ENCODE measurements at regions not wholly inside any gene's neighbourhood (a gene's known extent, or its start where the extent isn't known, plus 50 kb on each side); places are given as distances from the start of the nearest gene placed in this dataset.

- TF ChIP-seq ZNF451 (CRISPR knock-in tag; IDR thresholded peaks at IDR 0.05) = no peak
- TF ChIP-seq FOXK2 (IDR thresholded peaks at IDR 0.05) = no peak
- TF ChIP-seq ZBTB1 (CRISPR knock-in tag; IDR thresholded peaks at IDR 0.05; ENCODE audit: borderline replicate concordance) = no peak
- TF ChIP-seq ZBTB33 (CRISPR knock-in tag; IDR thresholded peaks at IDR 0.05) = no peak
- no peak for TF ChIP-seq FOXP1 (IDR thresholded peaks at IDR 0.05)
- TF ChIP-seq FOXP1 (CRISPR knock-in tag; IDR thresholded peaks at IDR 0.05) = no peak
- no peak for TF ChIP-seq RAD21 (CRISPR knock-in tag; IDR thresholded peaks at IDR 0.05)
- no peak for TF ChIP-seq CBFB (CRISPR knock-in tag; IDR thresholded peaks at IDR 0.05)
- TF ChIP-seq XRCC5 (optimal IDR thresholded peaks at IDR 0.05; ENCODE audit: low read length) = no peak
- TF ChIP-seq MAZ (IDR thresholded peaks at IDR 0.05; ENCODE audit: borderline replicate concordance, low read depth, low read length) = no peak
- no peak for TF ChIP-seq MAZ (CRISPR knock-in tag; IDR thresholded peaks at IDR 0.05; ENCODE audit: low read depth)
- TF ChIP-seq CTCF (CRISPR knock-in tag; IDR thresholded peaks at IDR 0.05) = 0 out of 2 replicates have a peak, but pooled peaks have one; percentile 6
- TF ChIP-seq RFXANK (CRISPR knock-in tag; IDR thresholded peaks at IDR 0.05) = no peak
- peak; percentile 57 for TF ChIP-seq ZNF687 (CRISPR knock-in tag; IDR thresholded peaks at IDR 0.05)
Observed at GRCh38 chr5:171623551-171624097, 162.0 kb upstream of the SMIM23 start.

Measured in HepG2 (cell line).